HEK293 (cell line): ENCODE measurements at regions not wholly inside any gene's neighbourhood (a gene's known extent, or its start where the extent isn't known, plus 50 kb on each side); places are given as distances from the start of the nearest gene placed in this dataset.
A peak's percentile ranks its signal among the peaks of the same experiment; 100 is the strongest.

Experiments
- BCL11B ChIP-seq: fragments of 450-650 bp; formaldehyde crosslinking; IDR thresholded peaks from 2 replicates; pipeline ENCODE4 v1.5.1; 2016; ENCODE audit warnings: low read depth, missing biosample characterization, missing genetic modification characterization
- GLI2 ChIP-seq: fragments of 450-650 bp; formaldehyde crosslinking; IDR thresholded peaks from 2 replicates; pipeline ENCODE4; 2017; ENCODE audit warnings: missing biosample characterization, missing genetic modification characterization, low read depth, borderline replicate concordance
- MEIS1 ChIP-seq: sonication (generic); formaldehyde crosslinking; IDR thresholded peaks from 2 replicates; pipeline ENCODE4 v1.8.1; 2022; ENCODE audit warnings: missing genetic modification reagents, mild to moderate bottlenecking, borderline replicate concordance
- SCRT1 ChIP-seq: fragments of 450-650 bp; formaldehyde crosslinking; IDR thresholded peaks from 2 replicates; pipeline ENCODE4 v1.5.1; 2016; ENCODE audit warnings: missing biosample characterization, missing genetic modification characterization, borderline replicate concordance
- WT1 ChIP-seq: fragments of 450-650 bp; formaldehyde crosslinking; IDR thresholded peaks from 2 replicates; pipeline ENCODE4 v1.5.1; 2016; ENCODE audit warnings: missing biosample characterization, missing genetic modification characterization
- ZBTB48 ChIP-seq: fragments of 450-650 bp; formaldehyde crosslinking; IDR thresholded peaks from 2 replicates; pipeline ENCODE4 v1.5.1; 2016; ENCODE audit warnings: missing biosample characterization, missing genetic modification characterization
- ZNF121 ChIP-seq: fragments of 450-650 bp; formaldehyde crosslinking; IDR thresholded peaks from 2 replicates; pipeline ENCODE4 v1.5.1; 2016; ENCODE audit warnings: missing biosample characterization, missing genetic modification characterization
- ZNF2 ChIP-seq: fragments of 450-650 bp; formaldehyde crosslinking; IDR thresholded peaks from 2 replicates; pipeline ENCODE4 v1.5.1; 2016; ENCODE audit warnings: missing biosample characterization, missing genetic modification characterization
- ZNF211 ChIP-seq: fragments of 450-650 bp; formaldehyde crosslinking; IDR thresholded peaks from 2 replicates; pipeline ENCODE4 v1.5.1; 2016; ENCODE audit warnings: low read depth, missing biosample characterization, missing genetic modification characterization
- ZNF24 ChIP-seq: fragments of 450-650 bp; formaldehyde crosslinking; IDR thresholded peaks from 2 replicates; pipeline ENCODE4 v1.5.1; 2016; ENCODE audit warnings: missing biosample characterization, missing genetic modification characterization
- ZNF302 ChIP-seq: fragments of 450-650 bp; formaldehyde crosslinking; IDR thresholded peaks from 2 replicates; pipeline ENCODE4 v1.5.1; 2016; ENCODE audit warnings: missing biosample characterization, missing genetic modification characterization, low read depth
- ZNF311 ChIP-seq: fragments of 450-650 bp; formaldehyde crosslinking; IDR thresholded peaks from 2 replicates; pipeline ENCODE4 v1.5.1; 2017; ENCODE audit warnings: missing biosample characterization, missing genetic modification characterization, borderline replicate concordance
- ZNF426 ChIP-seq: fragments of 450-650 bp; formaldehyde crosslinking; IDR thresholded peaks from 2 replicates; pipeline ENCODE4 v1.5.1; 2017; ENCODE audit warnings: missing biosample characterization, missing genetic modification characterization, mild to moderate bottlenecking, inconsistent platforms, moderate library complexity
- ZNF558 ChIP-seq: fragments of 450-650 bp; formaldehyde crosslinking; IDR thresholded peaks from 2 replicates; pipeline ENCODE4 v1.5.1; 2016; ENCODE audit warnings: missing biosample characterization, missing genetic modification characterization
- ZNF623 ChIP-seq: fragments of 450-650 bp; formaldehyde crosslinking; IDR thresholded peaks from 2 replicates; pipeline ENCODE4 v1.5.1; 2016; ENCODE audit warnings: missing biosample characterization, missing genetic modification characterization
- ZNF624 ChIP-seq: fragments of 450-650 bp; formaldehyde crosslinking; IDR thresholded peaks from 2 replicates; pipeline ENCODE4 v1.5.1; 2017; ENCODE audit warnings: missing biosample characterization, missing genetic modification characterization
- ZNF658 ChIP-seq: fragments of 450-650 bp; formaldehyde crosslinking; IDR thresholded peaks from 2 replicates; pipeline ENCODE4; 2016; ENCODE audit warnings: missing biosample characterization, missing genetic modification characterization
- ZNF777 ChIP-seq: fragments of 450-650 bp; formaldehyde crosslinking; IDR thresholded peaks from 2 replicates; pipeline ENCODE4 v1.5.1; 2017; ENCODE audit warnings: missing biosample characterization, missing genetic modification characterization, borderline replicate concordance
- ZSCAN16 ChIP-seq: fragments of 450-650 bp; formaldehyde crosslinking; IDR thresholded peaks from 2 replicates; pipeline ENCODE4 v1.5.1; 2016; ENCODE audit warnings: missing biosample characterization, missing genetic modification characterization
- TF ChIP-seq, protein P1 (sequence below): fragments of 450-650 bp; formaldehyde crosslinking; IDR thresholded peaks from 2 replicates; pipeline ENCODE4 v1.5.1; 2017; ENCODE audit warnings: missing biosample characterization, missing genetic modification characterization
- TF ChIP-seq, protein P2 (sequence below): fragments of 450-650 bp; formaldehyde crosslinking; IDR thresholded peaks from 2 replicates; pipeline ENCODE4 v1.5.1; 2017; ENCODE audit warnings: missing biosample characterization, missing genetic modification characterization
- TF ChIP-seq, protein P3 (sequence below): sonication (generic); formaldehyde crosslinking; IDR thresholded peaks from 2 replicates; pipeline ENCODE4 v1.8.1; 2022; ENCODE audit warnings: mild to moderate bottlenecking, moderate library complexity, missing genetic modification reagents
- TF ChIP-seq, protein P4 (sequence below): fragments of 450-650 bp; formaldehyde crosslinking; IDR thresholded peaks from 2 replicates; pipeline ENCODE4 v1.5.1; 2016; ENCODE audit warnings: missing biosample characterization, missing genetic modification characterization
- TF ChIP-seq, protein P5 (sequence below): fragments of 450-650 bp; formaldehyde crosslinking; IDR thresholded peaks from 2 replicates; pipeline ENCODE4 v1.5.1; 2016; ENCODE audit warnings: missing biosample characterization, missing genetic modification characterization
- TF ChIP-seq, protein P6 (sequence below): fragments of 450-650 bp; formaldehyde crosslinking; IDR thresholded peaks from 2 replicates; pipeline ENCODE4 v1.5.1; 2017; ENCODE audit warnings: missing biosample characterization, mild to moderate bottlenecking, missing genetic modification characterization, moderate library complexity
- TF ChIP-seq, protein P7 (sequence below): fragments of 450-650 bp; formaldehyde crosslinking; IDR thresholded peaks from 2 replicates; pipeline ENCODE4 v1.5.1; 2016; ENCODE audit warnings: missing biosample characterization, missing genetic modification characterization

DNA sequence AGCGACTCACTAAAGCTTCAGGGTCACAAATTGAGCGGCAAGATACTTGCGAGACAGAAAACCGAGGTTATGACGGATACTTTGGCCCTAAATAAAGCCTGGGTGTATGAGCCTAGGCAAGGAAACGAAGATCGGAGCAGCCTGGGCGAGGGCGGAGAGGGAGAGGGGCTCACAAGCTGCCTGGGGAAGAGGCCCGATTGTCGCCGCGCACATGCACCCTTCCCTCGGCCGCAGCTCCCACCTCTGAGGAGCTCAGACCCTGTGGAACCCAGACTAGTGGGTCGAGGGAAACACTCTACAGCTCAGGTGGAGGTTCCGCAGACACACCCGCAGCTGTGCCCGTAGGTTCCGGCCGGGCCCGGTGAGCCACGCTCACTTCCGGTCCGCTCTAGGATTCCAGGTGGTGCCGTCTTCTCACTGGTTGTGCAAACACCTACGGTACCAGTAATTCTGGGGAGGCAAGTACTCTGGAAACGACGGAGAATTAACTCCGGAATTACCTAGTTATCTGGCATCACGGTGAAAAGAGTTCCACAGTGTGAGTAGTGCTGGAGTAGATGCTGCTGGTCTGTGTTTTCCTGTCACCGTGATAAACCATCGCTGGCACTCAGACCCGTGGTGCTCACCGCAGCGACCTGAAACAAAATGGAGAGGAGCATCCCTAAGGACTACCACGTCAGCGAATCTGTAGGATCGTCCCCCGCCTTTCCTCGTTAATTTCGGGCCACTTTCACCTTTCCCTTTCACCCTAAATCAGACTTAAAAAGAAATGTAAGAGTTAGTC is 61.5 kb downstream of the GPX5 start (continued):
- peak; percentile 80 for TF ChIP-seq ZSCAN16 (tag by site-specific recombination)
- 0 out of 2 replicates have a peak, but pooled peaks have one; percentile 40 for TF ChIP-seq ZNF24 (tag by site-specific recombination)
- TF ChIP-seq ZNF311 = no peak
- TF ChIP-seq, protein P1, sequence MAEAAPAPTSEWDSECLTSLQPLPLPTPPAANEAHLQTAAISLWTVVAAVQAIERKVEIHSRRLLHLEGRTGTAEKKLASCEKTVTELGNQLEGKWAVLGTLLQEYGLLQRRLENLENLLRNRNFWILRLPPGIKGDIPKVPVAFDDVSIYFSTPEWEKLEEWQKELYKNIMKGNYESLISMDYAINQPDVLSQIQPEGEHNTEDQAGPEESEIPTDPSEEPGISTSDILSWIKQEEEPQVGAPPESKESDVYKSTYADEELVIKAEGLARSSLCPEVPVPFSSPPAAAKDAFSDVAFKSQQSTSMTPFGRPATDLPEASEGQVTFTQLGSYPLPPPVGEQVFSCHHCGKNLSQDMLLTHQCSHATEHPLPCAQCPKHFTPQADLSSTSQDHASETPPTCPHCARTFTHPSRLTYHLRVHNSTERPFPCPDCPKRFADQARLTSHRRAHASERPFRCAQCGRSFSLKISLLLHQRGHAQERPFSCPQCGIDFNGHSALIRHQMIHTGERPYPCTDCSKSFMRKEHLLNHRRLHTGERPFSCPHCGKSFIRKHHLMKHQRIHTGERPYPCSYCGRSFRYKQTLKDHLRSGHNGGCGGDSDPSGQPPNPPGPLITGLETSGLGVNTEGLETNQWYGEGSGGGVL (tag by site-specific recombination) = peak; percentile 64
- no peak for TF ChIP-seq ZNF426
- TF ChIP-seq ZNF2 (tag by site-specific recombination) = peak; percentile 49; the same call in 1 of the 2 replicates
- TF ChIP-seq MEIS1 (CRISPR knock-in tag) = no peak
- TF ChIP-seq WT1 = peak; percentile 45; the same call in 1 of the 2 replicates
- TF ChIP-seq SCRT1 = no peak
- TF ChIP-seq ZNF302 (tag by site-specific recombination) = no peak
- TF ChIP-seq ZNF121 = no peak
- TF ChIP-seq, protein P2, sequence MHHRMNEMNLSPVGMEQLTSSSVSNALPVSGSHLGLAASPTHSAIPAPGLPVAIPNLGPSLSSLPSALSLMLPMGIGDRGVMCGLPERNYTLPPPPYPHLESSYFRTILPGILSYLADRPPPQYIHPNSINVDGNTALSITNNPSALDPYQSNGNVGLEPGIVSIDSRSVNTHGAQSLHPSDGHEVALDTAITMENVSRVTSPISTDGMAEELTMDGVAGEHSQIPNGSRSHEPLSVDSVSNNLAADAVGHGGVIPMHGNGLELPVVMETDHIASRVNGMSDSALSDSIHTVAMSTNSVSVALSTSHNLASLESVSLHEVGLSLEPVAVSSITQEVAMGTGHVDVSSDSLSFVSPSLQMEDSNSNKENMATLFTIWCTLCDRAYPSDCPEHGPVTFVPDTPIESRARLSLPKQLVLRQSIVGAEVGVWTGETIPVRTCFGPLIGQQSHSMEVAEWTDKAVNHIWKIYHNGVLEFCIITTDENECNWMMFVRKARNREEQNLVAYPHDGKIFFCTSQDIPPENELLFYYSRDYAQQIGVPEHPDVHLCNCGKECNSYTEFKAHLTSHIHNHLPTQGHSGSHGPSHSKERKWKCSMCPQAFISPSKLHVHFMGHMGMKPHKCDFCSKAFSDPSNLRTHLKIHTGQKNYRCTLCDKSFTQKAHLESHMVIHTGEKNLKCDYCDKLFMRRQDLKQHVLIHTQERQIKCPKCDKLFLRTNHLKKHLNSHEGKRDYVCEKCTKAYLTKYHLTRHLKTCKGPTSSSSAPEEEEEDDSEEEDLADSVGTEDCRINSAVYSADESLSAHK (tag by site-specific recombination) = peak; percentile 39; the same call in 1 of the 2 replicates
- TF ChIP-seq, protein P3, sequence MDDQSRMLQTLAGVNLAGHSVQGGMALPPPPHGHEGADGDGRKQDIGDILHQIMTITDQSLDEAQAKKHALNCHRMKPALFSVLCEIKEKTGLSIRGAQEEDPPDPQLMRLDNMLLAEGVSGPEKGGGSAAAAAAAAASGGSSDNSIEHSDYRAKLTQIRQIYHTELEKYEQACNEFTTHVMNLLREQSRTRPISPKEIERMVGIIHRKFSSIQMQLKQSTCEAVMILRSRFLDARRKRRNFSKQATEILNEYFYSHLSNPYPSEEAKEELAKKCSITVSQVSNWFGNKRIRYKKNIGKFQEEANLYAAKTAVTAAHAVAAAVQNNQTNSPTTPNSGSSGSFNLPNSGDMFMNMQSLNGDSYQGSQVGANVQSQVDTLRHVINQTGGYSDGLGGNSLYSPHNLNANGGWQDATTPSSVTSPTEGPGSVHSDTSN (CRISPR knock-in tag) = peak; percentile 81
- peak; percentile 24; the same call in 1 of the 2 replicates for TF ChIP-seq ZNF558 (tag by site-specific recombination)
- TF ChIP-seq ZNF624 (tag by site-specific recombination) = no peak
- TF ChIP-seq BCL11B (tag by site-specific recombination) = no peak
- TF ChIP-seq ZBTB48 (tag by site-specific recombination) = peak; percentile 50; the same call in 1 of the 2 replicates
- TF ChIP-seq, protein P4, sequence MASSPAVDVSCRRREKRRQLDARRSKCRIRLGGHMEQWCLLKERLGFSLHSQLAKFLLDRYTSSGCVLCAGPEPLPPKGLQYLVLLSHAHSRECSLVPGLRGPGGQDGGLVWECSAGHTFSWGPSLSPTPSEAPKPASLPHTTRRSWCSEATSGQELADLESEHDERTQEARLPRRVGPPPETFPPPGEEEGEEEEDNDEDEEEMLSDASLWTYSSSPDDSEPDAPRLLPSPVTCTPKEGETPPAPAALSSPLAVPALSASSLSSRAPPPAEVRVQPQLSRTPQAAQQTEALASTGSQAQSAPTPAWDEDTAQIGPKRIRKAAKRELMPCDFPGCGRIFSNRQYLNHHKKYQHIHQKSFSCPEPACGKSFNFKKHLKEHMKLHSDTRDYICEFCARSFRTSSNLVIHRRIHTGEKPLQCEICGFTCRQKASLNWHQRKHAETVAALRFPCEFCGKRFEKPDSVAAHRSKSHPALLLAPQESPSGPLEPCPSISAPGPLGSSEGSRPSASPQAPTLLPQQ (tag by site-specific recombination) = peak; percentile 39; the same call in 1 of the 2 replicates
- TF ChIP-seq ZNF777 (tag by site-specific recombination) = no peak
- TF ChIP-seq, protein P5, sequence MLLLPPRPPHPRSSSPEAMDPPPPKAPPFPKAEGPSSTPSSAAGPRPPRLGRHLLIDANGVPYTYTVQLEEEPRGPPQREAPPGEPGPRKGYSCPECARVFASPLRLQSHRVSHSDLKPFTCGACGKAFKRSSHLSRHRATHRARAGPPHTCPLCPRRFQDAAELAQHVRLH (tag by site-specific recombination) = peak; percentile 81; the same call in 1 of the 2 replicates
- TF ChIP-seq ZNF211 = no peak
- no peak for TF ChIP-seq ZNF623 (tag by site-specific recombination)
- TF ChIP-seq, protein P6, sequence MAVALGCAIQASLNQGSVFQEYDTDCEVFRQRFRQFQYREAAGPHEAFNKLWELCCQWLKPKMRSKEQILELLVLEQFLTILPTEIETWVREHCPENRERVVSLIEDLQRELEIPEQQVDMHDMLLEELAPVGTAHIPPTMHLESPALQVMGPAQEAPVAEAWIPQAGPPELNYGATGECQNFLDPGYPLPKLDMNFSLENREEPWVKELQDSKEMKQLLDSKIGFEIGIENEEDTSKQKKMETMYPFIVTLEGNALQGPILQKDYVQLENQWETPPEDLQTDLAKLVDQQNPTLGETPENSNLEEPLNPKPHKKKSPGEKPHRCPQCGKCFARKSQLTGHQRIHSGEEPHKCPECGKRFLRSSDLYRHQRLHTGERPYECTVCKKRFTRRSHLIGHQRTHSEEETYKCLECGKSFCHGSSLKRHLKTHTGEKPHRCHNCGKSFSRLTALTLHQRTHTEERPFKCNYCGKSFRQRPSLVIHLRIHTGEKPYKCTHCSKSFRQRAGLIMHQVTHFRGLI (tag by site-specific recombination) = no peak
- no peak for TF ChIP-seq GLI2 (tag by site-specific recombination)
- TF ChIP-seq ZNF658 (tag by site-specific recombination) = no peak
- TF ChIP-seq, protein P7, sequence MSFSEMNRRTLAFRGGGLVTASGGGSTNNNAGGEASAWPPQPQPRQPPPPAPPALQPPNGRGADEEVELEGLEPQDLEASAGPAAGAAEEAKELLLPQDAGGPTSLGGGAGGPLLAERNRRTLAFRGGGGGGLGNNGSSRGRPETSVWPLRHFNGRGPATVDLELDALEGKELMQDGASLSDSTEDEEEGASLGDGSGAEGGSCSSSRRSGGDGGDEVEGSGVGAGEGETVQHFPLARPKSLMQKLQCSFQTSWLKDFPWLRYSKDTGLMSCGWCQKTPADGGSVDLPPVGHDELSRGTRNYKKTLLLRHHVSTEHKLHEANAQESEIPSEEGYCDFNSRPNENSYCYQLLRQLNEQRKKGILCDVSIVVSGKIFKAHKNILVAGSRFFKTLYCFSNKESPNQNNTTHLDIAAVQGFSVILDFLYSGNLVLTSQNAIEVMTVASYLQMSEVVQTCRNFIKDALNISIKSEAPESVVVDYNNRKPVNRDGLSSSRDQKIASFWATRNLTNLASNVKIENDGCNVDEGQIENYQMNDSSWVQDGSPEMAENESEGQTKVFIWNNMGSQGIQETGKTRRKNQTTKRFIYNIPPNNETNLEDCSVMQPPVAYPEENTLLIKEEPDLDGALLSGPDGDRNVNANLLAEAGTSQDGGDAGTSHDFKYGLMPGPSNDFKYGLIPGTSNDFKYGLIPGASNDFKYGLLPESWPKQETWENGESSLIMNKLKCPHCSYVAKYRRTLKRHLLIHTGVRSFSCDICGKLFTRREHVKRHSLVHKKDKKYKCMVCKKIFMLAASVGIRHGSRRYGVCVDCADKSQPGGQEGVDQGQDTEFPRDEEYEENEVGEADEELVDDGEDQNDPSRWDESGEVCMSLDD (tag by site-specific recombination) = peak; percentile 78
